Activated CD4-positive, alpha-beta memory T cell treated with anti-CD3 and anti-CD28 coated beads for 36 hours (primary cell): ENCODE measurements at regions not wholly inside any gene's neighbourhood (a gene's known extent, or its start where the extent isn't known, plus 50 kb on each side); places are given as distances from the start of the nearest gene placed in this dataset.

Experiments
- CTCF ChIA-PET: fragments of 350-600 bp; sonication (Branson Sonifier 250); formaldehyde crosslinking; loops from one replicate; lab custom pipeline; 2021; ENCODE audit warnings: antibody characterized with exemption, inconsistent platforms; lab: Charles Lee
- POLR2A ChIA-PET: fragments of 350-600 bp; sonication (Branson Sonifier 250); formaldehyde crosslinking; loops from one replicate; lab custom pipeline; 2021; ENCODE audit warnings: antibody characterized with exemption; lab: Charles Lee
- DNase-seq: peaks from one replicate; pipeline ENCODE4 v3.0.0-alpha.2; 2020
- H3K27ac Mint-ChIP-seq: one replicate; pipeline ENCODE4 v1.8.0; 2021; ENCODE audit warnings: mixed read lengths
- H3K27me3 Mint-ChIP-seq: one replicate; pipeline ENCODE4 v1.8.0; 2021; ENCODE audit warnings: mixed read lengths
- H3K36me3 Mint-ChIP-seq: one replicate; pipeline ENCODE4 v1.8.0; 2021; ENCODE audit warnings: mixed read lengths
- H3K4me1 Mint-ChIP-seq: one replicate; pipeline ENCODE4 v1.8.0; 2021; ENCODE audit warnings: low read depth, mixed read lengths
- H3K4me3 Mint-ChIP-seq: one replicate; pipeline ENCODE4 v1.8.0; 2021; ENCODE audit warnings: mild to moderate bottlenecking, mixed read lengths
- H3K9me3 Mint-ChIP-seq: one replicate; pipeline ENCODE4 v1.8.0; 2021; ENCODE audit warnings: mixed read lengths
- intact Hi-C: fragments of 100-400 bp; cut with micrococcal nuclease; formaldehyde crosslinking; loops from one replicate; pipeline ENCODE4 v1.15.1; 2023

GRCh38 chr22:26905640-26906039, 248.3 kb downstream of the MIAT start:
- Mint-ChIP-seq H3K4me1 (peaks cover 6% of the 10 kb centered on the region), H3K27me3 (peaks cover 20% of the 10 kb centered on the region), H3K27ac (no peak overlapping the region), H3K36me3 (peaks cover 3% of the 10 kb centered on the region), H3K9me3 (no peaks in the 10 kb centered on the region), H3K4me3 (no peak overlapping the region)
- intact Hi-C loops: no loop called here
- DNase-seq: no peak
- POLR2A ChIA-PET: no interaction called here
- CTCF ChIA-PET: no interaction called here

DNA sequence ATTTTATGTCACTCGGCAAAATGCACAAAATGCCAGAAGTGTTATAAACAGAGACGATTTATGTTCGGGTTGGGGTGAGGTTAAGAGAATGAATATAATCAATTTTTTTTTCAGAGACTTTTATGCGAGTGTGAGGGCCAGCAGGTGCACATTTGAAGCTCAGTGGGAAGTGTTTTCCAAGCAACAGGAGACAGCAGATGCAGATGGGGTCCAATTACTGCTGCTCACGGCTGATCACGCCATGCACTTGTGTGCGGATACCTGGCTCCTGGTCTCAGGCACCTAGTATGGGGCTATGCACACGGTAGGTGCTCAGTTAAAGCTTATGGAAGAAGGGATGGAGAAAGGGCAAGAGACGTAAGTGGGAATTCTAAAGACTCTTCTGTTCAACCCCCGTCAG, 249.1 kb downstream of the MIAT start:
- ChIA-PET CTCF (no interaction called here), POLR2A (no interaction called here)
- peaks cover 3% of the 10 kb centered on the region for H3K36me3 Mint-ChIP-seq
- intact Hi-C loops: no loop called here
- H3K4me1 Mint-ChIP-seq: peaks cover 6% of the 10 kb centered on the region
- no peak for DNase-seq
- no peak overlapping the region for H3K27ac Mint-ChIP-seq
- H3K27me3 Mint-ChIP-seq: peaks cover 16% of the 10 kb centered on the region
- no peaks in the 10 kb centered on the region for H3K9me3 Mint-ChIP-seq
- H3K4me3 Mint-ChIP-seq: no peak overlapping the region

DNA sequence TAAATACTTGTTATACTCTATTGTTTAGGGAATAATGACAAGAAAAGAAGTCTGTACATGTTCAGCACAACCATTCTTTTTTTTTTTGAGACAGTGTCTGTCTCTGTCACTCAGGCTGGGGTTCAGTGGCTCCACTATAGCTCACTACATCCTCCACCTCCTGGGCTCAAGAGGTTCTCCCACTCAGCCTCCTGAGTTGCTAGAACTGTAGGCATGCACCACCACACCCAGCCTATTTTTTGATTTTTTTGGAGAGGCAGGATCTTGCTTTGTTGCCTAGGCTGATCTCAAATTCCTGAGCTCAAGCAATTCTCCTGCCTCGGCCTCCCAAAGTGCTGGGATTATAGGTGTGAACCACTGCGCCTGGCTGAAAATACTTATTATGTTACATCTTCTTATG, 250.0 kb downstream of the MIAT start:
- CTCF ChIA-PET: no interaction called here
- Mint-ChIP-seq H3K9me3 (no peaks in the 10 kb centered on the region), H3K36me3 (peaks cover 3% of the 10 kb centered on the region), H3K27ac (no peak overlapping the region), H3K4me3 (no peak overlapping the region), H3K4me1 (peaks cover 6% of the 10 kb centered on the region), H3K27me3 (peaks cover 23% of the 10 kb centered on the region)
- DNase-seq: no peak
- POLR2A ChIA-PET: no interaction called here
- intact Hi-C loops: no loop called here

- peaks cover 27% of the 10 kb centered on the region for H3K27me3 Mint-ChIP-seq
- H3K27ac Mint-ChIP-seq: no peak overlapping the region
- no peaks in the 10 kb centered on the region for H3K4me1 Mint-ChIP-seq
- H3K36me3 Mint-ChIP-seq: peaks cover 3% of the 10 kb centered on the region
- CTCF ChIA-PET: no interaction called here
- DNase-seq: no peak
- H3K9me3 Mint-ChIP-seq: no peaks in the 10 kb centered on the region
- no peak overlapping the region for H3K4me3 Mint-ChIP-seq
- POLR2A ChIA-PET: no interaction called here
- intact Hi-C loops: no loop called here
These were observed 253.5 kb downstream of the MIAT start for GRCh38 chr22:26910845-26911244.

- peaks cover 3% of the 10 kb centered on the region for H3K36me3 Mint-ChIP-seq
- ChIA-PET POLR2A (no interaction called here), CTCF (no interaction called here)
- no peak overlapping the region for H3K27ac Mint-ChIP-seq
- H3K4me1 Mint-ChIP-seq: no peaks in the 10 kb centered on the region
- H3K27me3 Mint-ChIP-seq: peaks cover 30% of the 10 kb centered on the region
- no peak for DNase-seq
- no peaks in the 10 kb centered on the region for H3K9me3 Mint-ChIP-seq
- intact Hi-C loops: no loop called here
- H3K4me3 Mint-ChIP-seq: no peak overlapping the region
These were observed 255.4 kb downstream of the MIAT start for GRCh38 chr22:26912655-26913345.

GRCh38 chr22:26914519-26915185, 257.3 kb downstream of the MIAT start:
- no peaks in the 10 kb centered on the region for H3K9me3 Mint-ChIP-seq
- H3K36me3 Mint-ChIP-seq: no peaks in the 10 kb centered on the region
- no peaks in the 10 kb centered on the region for H3K4me1 Mint-ChIP-seq
- ChIA-PET POLR2A (no interaction called here), CTCF (no interaction called here)
- H3K27ac Mint-ChIP-seq: no peak overlapping the region
- no peak overlapping the region for H3K4me3 Mint-ChIP-seq
- DNase-seq: no peak
- intact Hi-C loops: no loop called here
- peaks cover 30% of the 10 kb centered on the region for H3K27me3 Mint-ChIP-seq

- no peak overlapping the region for H3K4me3 Mint-ChIP-seq
- ChIA-PET CTCF (no interaction called here), POLR2A (no interaction called here)
- no peak overlapping the region for H3K27ac Mint-ChIP-seq
- H3K27me3 Mint-ChIP-seq: peaks cover 30% of the 10 kb centered on the region
- no peaks in the 10 kb centered on the region for H3K36me3 Mint-ChIP-seq
- DNase-seq: no peak
- intact Hi-C loops: no loop called here
- H3K9me3 Mint-ChIP-seq: no peaks in the 10 kb centered on the region
- H3K4me1 Mint-ChIP-seq: no peaks in the 10 kb centered on the region
These were observed 258.8 kb downstream of the MIAT start for GRCh38 chr22:26916236-26916635.

DNA sequence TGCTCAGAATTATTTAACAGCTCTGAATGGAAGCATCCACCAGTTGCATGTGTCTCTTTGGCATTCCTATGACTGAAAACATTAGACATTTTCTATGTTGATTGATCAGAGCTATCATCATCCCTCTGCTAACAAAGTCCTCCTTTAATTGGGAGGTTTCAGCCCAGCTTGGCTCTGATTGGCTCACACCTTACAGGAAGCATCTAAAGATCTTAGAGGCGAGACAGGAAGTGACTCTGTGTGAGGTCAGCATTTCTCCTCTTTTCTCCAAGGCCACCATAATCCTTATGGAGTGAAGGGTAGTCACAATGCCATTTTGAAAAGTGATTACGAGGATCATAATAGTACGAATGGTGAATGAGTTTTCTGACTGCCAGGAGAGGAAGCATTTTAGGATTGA, 260.8 kb downstream of the MIAT start:
- H3K27ac Mint-ChIP-seq: no peak overlapping the region
- ChIA-PET CTCF (no interaction called here), POLR2A (no interaction called here)
- no peaks in the 10 kb centered on the region for H3K36me3 Mint-ChIP-seq
- no peaks in the 10 kb centered on the region for H3K4me1 Mint-ChIP-seq
- no peak for DNase-seq
- H3K4me3 Mint-ChIP-seq: no peak overlapping the region
- intact Hi-C loops: no loop called here
- peaks cover 19% of the 10 kb centered on the region for H3K27me3 Mint-ChIP-seq
- no peaks in the 10 kb centered on the region for H3K9me3 Mint-ChIP-seq

GRCh38 chr22:26921726-26922125, 264.3 kb downstream of the MIAT start:
- intact Hi-C loops: no loop called here
- H3K27ac Mint-ChIP-seq: no peak overlapping the region
- H3K9me3 Mint-ChIP-seq: no peaks in the 10 kb centered on the region
- H3K27me3 Mint-ChIP-seq: peaks cover 4% of the 10 kb centered on the region
- no peak overlapping the region for H3K4me3 Mint-ChIP-seq
- no peaks in the 10 kb centered on the region for H3K36me3 Mint-ChIP-seq
- no peak for DNase-seq
- H3K4me1 Mint-ChIP-seq: no peaks in the 10 kb centered on the region
- POLR2A ChIA-PET: no interaction called here
- CTCF ChIA-PET: no interaction called here

DNA sequence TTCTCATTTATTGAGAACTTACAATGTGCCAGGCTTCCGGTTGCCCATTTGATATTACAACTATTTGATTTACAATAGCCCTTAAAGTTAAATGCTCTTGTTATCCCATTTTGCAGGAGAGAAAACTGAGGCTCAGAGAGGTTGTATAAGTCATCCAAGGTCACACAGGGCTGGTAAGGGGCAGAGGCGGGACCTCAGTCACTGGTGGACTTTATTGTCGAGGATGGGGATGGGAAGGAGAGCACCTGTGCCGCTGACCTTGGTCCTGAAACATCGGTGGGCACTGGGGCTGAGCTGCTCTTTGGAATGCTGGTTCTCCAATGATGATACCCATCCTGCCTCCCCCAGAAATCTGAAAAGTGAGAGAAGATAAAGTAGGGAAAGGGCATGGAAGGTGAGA, 265.4 kb downstream of the MIAT start:
- H3K9me3 Mint-ChIP-seq: no peaks in the 10 kb centered on the region
- no peak overlapping the region for H3K4me3 Mint-ChIP-seq
- H3K27ac Mint-ChIP-seq: no peak overlapping the region
- H3K27me3 Mint-ChIP-seq: peaks cover 4% of the 10 kb centered on the region
- no peaks in the 10 kb centered on the region for H3K4me1 Mint-ChIP-seq
- ChIA-PET CTCF (no interaction called here), POLR2A (no interaction called here)
- no peak for DNase-seq
- no peaks in the 10 kb centered on the region for H3K36me3 Mint-ChIP-seq
- intact Hi-C loops: no loop called here

- no peak for DNase-seq
- Mint-ChIP-seq H3K36me3 (no peaks in the 10 kb centered on the region), H3K27ac (no peak overlapping the region), H3K4me1 (no peaks in the 10 kb centered on the region), H3K9me3 (no peaks in the 10 kb centered on the region), H3K27me3 (peaks cover 4% of the 10 kb centered on the region), H3K4me3 (no peak overlapping the region)
- ChIA-PET CTCF (no interaction called here), POLR2A (no interaction called here)
- intact Hi-C loops: no loop called here
These were observed 266.1 kb downstream of the MIAT start for GRCh38 chr22:26923531-26923930.

GRCh38 chr22:26927821-26928220, 270.4 kb downstream of the MIAT start:
- Mint-ChIP-seq H3K27ac (no peak overlapping the region), H3K9me3 (no peaks in the 10 kb centered on the region), H3K27me3 (peaks cover 3% of the 10 kb centered on the region), H3K36me3 (no peaks in the 10 kb centered on the region), H3K4me1 (no peaks in the 10 kb centered on the region), H3K4me3 (no peak overlapping the region)
- DNase-seq: no peak
- POLR2A ChIA-PET: no interaction called here
- CTCF ChIA-PET: no interaction called here
- intact Hi-C loops: no loop called here

DNA sequence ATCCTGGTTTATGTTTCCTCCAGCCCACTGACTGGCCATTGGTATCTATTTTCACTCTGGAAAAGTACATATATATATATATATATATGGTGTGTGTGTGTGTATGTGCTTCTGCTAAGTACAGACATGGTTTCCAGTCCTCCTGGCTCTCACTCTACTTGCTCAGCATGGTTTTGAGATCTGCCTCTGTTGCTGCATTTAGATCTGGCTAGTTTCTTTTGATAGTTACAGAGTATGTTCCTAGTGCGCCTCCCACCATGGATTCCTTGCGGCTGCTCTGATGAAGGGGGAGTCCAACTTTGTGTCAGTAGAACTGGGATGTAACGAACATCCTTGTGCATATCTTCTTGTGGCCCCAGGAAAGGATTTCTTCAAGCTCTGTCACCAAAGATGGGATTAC, 274.1 kb downstream of the MIAT start:
- Mint-ChIP-seq H3K27ac (no peak overlapping the region), H3K4me3 (no peak overlapping the region), H3K9me3 (no peaks in the 10 kb centered on the region), H3K27me3 (no peaks in the 10 kb centered on the region), H3K4me1 (no peaks in the 10 kb centered on the region), H3K36me3 (no peaks in the 10 kb centered on the region)
- POLR2A ChIA-PET: no interaction called here
- intact Hi-C loops: no loop called here
- DNase-seq: no peak
- CTCF ChIA-PET: no interaction called here
